Liver (tissue), 8 donors: ENCODE measurements at regions not wholly inside any gene's neighbourhood (a gene's known extent, or its start where the extent isn't known, plus 50 kb on each side); places are given as distances from the start of the nearest gene placed in this dataset.

ENCODE experiments used
- DNase-seq: peaks from one replicate; pipeline ENCODE4 v3.0.0-alpha.2; 2017; ENCODE audit warnings: low spot score
- H3K27ac ChIP-seq, 2 donors: one replicate each; pipeline ENCODE4 v1.7.0; 2013; ENCODE audit warnings: inconsistent platforms in 2 of 2, low read length in 2 of 2, control low read depth in 1 of 2, low read depth in 1 of 2, mild to moderate bottlenecking in 1 of 2
- H3K27me3 ChIP-seq, 4 donors: one replicate each; pipeline versions ENCODE4 v1.6.1 to v1.7.0; 2013; ENCODE audit warnings: low read length in 3 of 4, inconsistent platforms in 1 of 4, mild to moderate bottlenecking in 1 of 4, moderate library complexity in 1 of 4; ENCODE audit not compliant: control insufficient read depth in 4 of 4, insufficient read depth in 4 of 4
- H3K36me3 ChIP-seq, 4 donors: one replicate each; pipeline versions ENCODE4 v1.6.1 to v1.7.0; 2013; ENCODE audit warnings: low read length in 3 of 4, mild to moderate bottlenecking in 3 of 4, low read depth in 1 of 4, moderate library complexity in 1 of 4; ENCODE audit not compliant: control insufficient read depth in 4 of 4, insufficient read depth in 3 of 4
- H3K4me1 ChIP-seq, 4 donors: one replicate each; pipeline versions ENCODE4 v1.6.1 to v1.7.0; 2013; ENCODE audit warnings: low read length in 3 of 4, mild to moderate bottlenecking in 3 of 4, moderate library complexity in 1 of 4; ENCODE audit not compliant: control insufficient read depth in 4 of 4, insufficient read depth in 4 of 4
- H3K4me3 ChIP-seq, 3 donors: one replicate each; pipeline versions ENCODE4 v1.6.1 to v1.7.0; 2013; ENCODE audit warnings: low read length in 3 of 3, control low read depth in 1 of 3, low read depth in 1 of 3, mild to moderate bottlenecking in 1 of 3
- H3K9ac ChIP-seq, 2 donors: one replicate each; pipeline ENCODE4 v1.7.0; 2013; ENCODE audit warnings: low read length in 2 of 2, mild to moderate bottlenecking in 2 of 2, moderate library complexity in 2 of 2, control low read depth in 1 of 2, low read depth in 1 of 2
- H3K9me3 ChIP-seq, 4 donors: one replicate each; pipeline versions ENCODE4 v1.6.1 to v1.7.0; 2013; ENCODE audit warnings: low read length in 3 of 4; ENCODE audit not compliant: control insufficient read depth in 4 of 4
- FOXA1 ChIP-seq: IDR thresholded peaks from 2 replicates; pipeline ENCODE4 v1.6.1; 2016; ENCODE audit warnings: antibody characterized with exemption
- FOXA2 ChIP-seq: IDR thresholded peaks from 2 replicates; pipeline ENCODE4 v1.6.1; 2016; ENCODE audit warnings: antibody characterized with exemption
- HNF4A ChIP-seq, 2 donors: conservative IDR thresholded peaks; 2 replicates each; pipeline ENCODE4 v1.6.1; 2016; ENCODE audit warnings: antibody characterized with exemption in 2 of 2, mild to moderate bottlenecking in 2 of 2
- HNF4G ChIP-seq: IDR thresholded peaks from 2 replicates; pipeline ENCODE4 v1.6.1; 2016; ENCODE audit warnings: antibody characterized with exemption
- JUND ChIP-seq, 2 donors: IDR thresholded peaks; 2 replicates each; pipeline ENCODE4 v1.6.1; 2016; ENCODE audit warnings: antibody characterized with exemption in 2 of 2
- NR2F2 ChIP-seq: IDR thresholded peaks from 2 replicates; pipeline ENCODE4 v1.6.1; 2016; ENCODE audit warnings: antibody characterized with exemption
- RAD21 ChIP-seq, 2 donors: IDR thresholded peaks; 2 replicates each; pipeline ENCODE4 v1.6.1; 2016; ENCODE audit warnings: antibody characterized with exemption in 2 of 2, mild to moderate bottlenecking in 2 of 2
- RXRA ChIP-seq, 2 donors: IDR thresholded peaks; 2 replicates each; pipeline ENCODE4 v1.6.1; 2017 to 2018; ENCODE audit warnings: antibody characterized with exemption in 2 of 2, mild to moderate bottlenecking in 1 of 2
- SP1 ChIP-seq: IDR thresholded peaks from 2 replicates; pipeline ENCODE4 v1.6.1; 2018; ENCODE audit warnings: antibody characterized with exemption, mild to moderate bottlenecking
- TAF1 ChIP-seq: conservative IDR thresholded peaks from 2 replicates; pipeline ENCODE4 v1.6.1; 2016; ENCODE audit warnings: antibody characterized with exemption, mild to moderate bottlenecking
- YY1 ChIP-seq: IDR thresholded peaks from 2 replicates; pipeline ENCODE4 v1.6.1; 2016; ENCODE audit warnings: antibody characterized with exemption, mild to moderate bottlenecking
- WGBS: extraction: QIAGEN DNeasy Blood & Tissue Kit; methylation state at CpG from one replicate; pipeline ENCODE4 v1.1.7; 2013; 5-methylcytosine and 5-hydroxymethylcytosine counted together
- TF ChIP-seq, protein P1 (sequence below): fragments of 150-350 bp; IDR thresholded peaks from 2 replicates; pipeline ENCODE4 v1.5.1; 2017; ENCODE audit warnings: improper control_type of control experiment, low read depth, low read length; ENCODE audit not compliant: missing input control
- TF ChIP-seq, protein P2 (sequence below): IDR thresholded peaks from 2 replicates; pipeline ENCODE4 v1.6.1; 2016; ENCODE audit warnings: antibody characterized with exemption
- TF ChIP-seq, protein P3 (sequence below): IDR thresholded peaks from 2 replicates; pipeline ENCODE4 v1.6.1; 2016; ENCODE audit warnings: antibody characterized with exemption
- TF ChIP-seq, protein P4 (sequence below): IDR thresholded peaks from 2 replicates; pipeline ENCODE4 v1.6.1; 2016; ENCODE audit warnings: antibody characterized with exemption, mild to moderate bottlenecking
- donor health status: healthy.
- donor health status: healthy.
- donor health status: healthy.
- donor health status: healthy.
- donor health status: healthy.

DNA sequence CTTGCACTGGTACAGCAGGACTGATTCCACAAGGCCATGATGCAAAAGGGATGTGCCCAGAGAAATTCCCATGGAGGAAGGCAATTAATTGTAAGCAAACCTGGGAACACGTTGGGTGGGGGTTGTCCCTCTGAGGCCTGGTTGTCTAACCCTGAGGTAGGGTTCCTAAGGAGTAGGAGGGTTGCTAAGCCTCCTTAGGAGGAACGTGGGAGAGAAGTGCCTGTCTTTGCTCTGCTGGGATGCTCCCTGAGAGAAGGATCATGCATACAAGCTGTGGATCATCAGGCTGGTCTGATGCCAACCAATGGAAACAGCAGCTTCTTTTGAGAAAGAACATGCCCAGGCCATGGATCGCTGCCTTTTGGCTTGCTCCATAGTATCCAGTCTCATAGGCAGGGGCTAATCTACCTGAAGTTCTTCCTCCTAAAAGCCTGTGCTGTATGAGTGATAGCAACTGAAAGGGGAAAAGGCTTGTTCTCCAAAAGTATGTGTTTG, 203.7 kb upstream of the NPVF start:
- Histone ChIP-seq H3K36me3 (no peaks in the 10 kb centered on the region), H3K9me3 (no peaks in the 10 kb centered on the region), H3K4me1 (peaks cover 0 to 5% (median 1%) of the 10 kb centered on the region in 4 donors), H3K27ac (no peak overlapping the region), H3K27me3 (no peaks in the 10 kb centered on the region), H3K4me3 (no peak overlapping the region), H3K9ac (no peak overlapping the region)
- DNase-seq, result no peak
- TF ChIP-seq JUND (IDR thresholded peaks at IDR 0.05), result no peak
- TF ChIP-seq, protein P1, sequence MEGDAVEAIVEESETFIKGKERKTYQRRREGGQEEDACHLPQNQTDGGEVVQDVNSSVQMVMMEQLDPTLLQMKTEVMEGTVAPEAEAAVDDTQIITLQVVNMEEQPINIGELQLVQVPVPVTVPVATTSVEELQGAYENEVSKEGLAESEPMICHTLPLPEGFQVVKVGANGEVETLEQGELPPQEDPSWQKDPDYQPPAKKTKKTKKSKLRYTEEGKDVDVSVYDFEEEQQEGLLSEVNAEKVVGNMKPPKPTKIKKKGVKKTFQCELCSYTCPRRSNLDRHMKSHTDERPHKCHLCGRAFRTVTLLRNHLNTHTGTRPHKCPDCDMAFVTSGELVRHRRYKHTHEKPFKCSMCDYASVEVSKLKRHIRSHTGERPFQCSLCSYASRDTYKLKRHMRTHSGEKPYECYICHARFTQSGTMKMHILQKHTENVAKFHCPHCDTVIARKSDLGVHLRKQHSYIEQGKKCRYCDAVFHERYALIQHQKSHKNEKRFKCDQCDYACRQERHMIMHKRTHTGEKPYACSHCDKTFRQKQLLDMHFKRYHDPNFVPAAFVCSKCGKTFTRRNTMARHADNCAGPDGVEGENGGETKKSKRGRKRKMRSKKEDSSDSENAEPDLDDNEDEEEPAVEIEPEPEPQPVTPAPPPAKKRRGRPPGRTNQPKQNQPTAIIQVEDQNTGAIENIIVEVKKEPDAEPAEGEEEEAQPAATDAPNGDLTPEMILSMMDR, result no peak
- TF ChIP-seq FOXA2, result no peak
- no peak for TF ChIP-seq FOXA1
- TF ChIP-seq, protein P2, sequence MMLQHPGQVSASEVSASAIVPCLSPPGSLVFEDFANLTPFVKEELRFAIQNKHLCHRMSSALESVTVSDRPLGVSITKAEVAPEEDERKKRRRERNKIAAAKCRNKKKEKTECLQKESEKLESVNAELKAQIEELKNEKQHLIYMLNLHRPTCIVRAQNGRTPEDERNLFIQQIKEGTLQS, result no peak
- TF ChIP-seq, protein P3, sequence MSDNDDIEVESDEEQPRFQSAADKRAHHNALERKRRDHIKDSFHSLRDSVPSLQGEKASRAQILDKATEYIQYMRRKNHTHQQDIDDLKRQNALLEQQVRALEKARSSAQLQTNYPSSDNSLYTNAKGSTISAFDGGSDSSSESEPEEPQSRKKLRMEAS, result no peak
- TF ChIP-seq RXRA (IDR thresholded peaks at IDR 0.05), result no peak
- 90% methylated on average over 3 of the region's 3 CpGs for WGBS

DNA sequence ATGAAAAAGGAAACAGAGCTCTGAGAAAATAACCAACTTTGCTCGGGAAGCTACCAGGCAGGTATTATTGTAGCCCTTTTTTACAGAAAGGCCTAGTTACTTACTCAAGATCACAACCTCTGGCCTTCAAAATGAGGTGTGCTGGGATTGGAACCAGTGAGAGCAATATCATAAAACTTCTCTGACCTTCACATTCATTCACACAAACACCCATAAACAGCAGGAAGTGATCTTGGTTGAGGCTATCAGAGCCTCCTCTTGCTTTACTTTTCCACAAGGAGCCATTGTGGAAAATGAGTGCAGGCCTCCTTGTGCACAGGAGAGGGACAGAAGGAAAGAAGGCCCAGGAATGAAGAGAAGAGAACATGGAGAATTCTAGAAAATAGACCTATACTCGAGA, 204.5 kb upstream of the NPVF start:
- no peak for DNase-seq
- H3K9ac ChIP-seq, result no peak overlapping the region
- H3K27ac ChIP-seq, result no peak overlapping the region
- 83% methylated on average over 2 of the region's 2 CpGs for WGBS
- TF ChIP-seq NR2F2, result no peak
- TF ChIP-seq, protein P4, sequence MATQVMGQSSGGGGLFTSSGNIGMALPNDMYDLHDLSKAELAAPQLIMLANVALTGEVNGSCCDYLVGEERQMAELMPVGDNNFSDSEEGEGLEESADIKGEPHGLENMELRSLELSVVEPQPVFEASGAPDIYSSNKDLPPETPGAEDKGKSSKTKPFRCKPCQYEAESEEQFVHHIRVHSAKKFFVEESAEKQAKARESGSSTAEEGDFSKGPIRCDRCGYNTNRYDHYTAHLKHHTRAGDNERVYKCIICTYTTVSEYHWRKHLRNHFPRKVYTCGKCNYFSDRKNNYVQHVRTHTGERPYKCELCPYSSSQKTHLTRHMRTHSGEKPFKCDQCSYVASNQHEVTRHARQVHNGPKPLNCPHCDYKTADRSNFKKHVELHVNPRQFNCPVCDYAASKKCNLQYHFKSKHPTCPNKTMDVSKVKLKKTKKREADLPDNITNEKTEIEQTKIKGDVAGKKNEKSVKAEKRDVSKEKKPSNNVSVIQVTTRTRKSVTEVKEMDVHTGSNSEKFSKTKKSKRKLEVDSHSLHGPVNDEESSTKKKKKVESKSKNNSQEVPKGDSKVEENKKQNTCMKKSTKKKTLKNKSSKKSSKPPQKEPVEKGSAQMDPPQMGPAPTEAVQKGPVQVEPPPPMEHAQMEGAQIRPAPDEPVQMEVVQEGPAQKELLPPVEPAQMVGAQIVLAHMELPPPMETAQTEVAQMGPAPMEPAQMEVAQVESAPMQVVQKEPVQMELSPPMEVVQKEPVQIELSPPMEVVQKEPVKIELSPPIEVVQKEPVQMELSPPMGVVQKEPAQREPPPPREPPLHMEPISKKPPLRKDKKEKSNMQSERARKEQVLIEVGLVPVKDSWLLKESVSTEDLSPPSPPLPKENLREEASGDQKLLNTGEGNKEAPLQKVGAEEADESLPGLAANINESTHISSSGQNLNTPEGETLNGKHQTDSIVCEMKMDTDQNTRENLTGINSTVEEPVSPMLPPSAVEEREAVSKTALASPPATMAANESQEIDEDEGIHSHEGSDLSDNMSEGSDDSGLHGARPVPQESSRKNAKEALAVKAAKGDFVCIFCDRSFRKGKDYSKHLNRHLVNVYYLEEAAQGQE, result no peak
- TF ChIP-seq FOXA2, result no peak
- TF ChIP-seq TAF1, result no peak
- TF ChIP-seq HNF4G, result no peak
- H3K36me3 ChIP-seq, result no peaks in the 10 kb centered on the region
- H3K4me3 ChIP-seq, result no peak overlapping the region
- peaks cover 0 to 5% (median 1%) of the 10 kb centered on the region in 4 donors for H3K4me1 ChIP-seq
- H3K9me3 ChIP-seq, result no peaks in the 10 kb centered on the region
- no peaks in the 10 kb centered on the region for H3K27me3 ChIP-seq

DNA sequence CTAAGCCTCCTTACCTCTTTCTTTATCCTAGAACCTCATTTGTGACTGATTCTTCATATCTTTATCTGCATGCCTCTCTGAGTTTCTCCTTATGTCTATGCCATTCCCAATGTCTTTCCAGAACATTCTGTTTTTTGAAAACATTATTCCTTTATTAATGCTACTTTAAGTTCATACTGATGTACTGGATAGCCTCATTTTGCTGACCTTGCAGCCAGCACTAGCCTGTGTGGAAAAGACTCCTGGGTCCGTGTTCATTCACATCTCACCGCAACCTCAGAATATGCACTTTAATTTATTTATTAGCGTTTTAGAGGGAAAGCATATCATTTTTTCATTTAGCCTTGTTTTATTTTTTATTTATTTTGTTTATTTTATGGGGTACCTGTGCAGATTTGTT, 208.1 kb upstream of the NPVF start:
- Histone ChIP-seq H3K4me1 (no peaks in the 10 kb centered on the region), H3K27ac (no peak overlapping the region), H3K9ac (no peak overlapping the region), H3K27me3 (no peaks in the 10 kb centered on the region), H3K4me3 (no peak overlapping the region), H3K9me3 (peaks cover 0 to 5% (median 0%) of the 10 kb centered on the region in 4 donors), H3K36me3 (no peaks in the 10 kb centered on the region)
- WGBS, result 89% methylated on average over 3 of the region's 3 CpGs
- no peak for DNase-seq
- TF ChIP-seq, protein P2, result no peak
- TF ChIP-seq, protein P3, result no peak
- no peak for TF ChIP-seq FOXA2
- no peak for TF ChIP-seq YY1
- TF ChIP-seq, protein P4, result no peak
- TF ChIP-seq, protein P1, result no peak
- TF ChIP-seq HNF4A (conservative IDR thresholded peaks at IDR 0.05), result no peak
- no peak for TF ChIP-seq RAD21 (IDR thresholded peaks at IDR 0.05)
- no peak for TF ChIP-seq SP1
- TF ChIP-seq JUND (IDR thresholded peaks at IDR 0.05), result no peak
- TF ChIP-seq RXRA (IDR thresholded peaks at IDR 0.05), result no peak
